Muscle of arm (tissue), 1 donor: ENCODE measurements at regions not wholly inside any gene's neighbourhood (a gene's known extent, or its start where the extent isn't known, plus 50 kb on each side); places are given as distances from the start of the nearest gene placed in this dataset.

Experiments
- DNase-seq: peaks from one replicate; pipeline ENCODE4 v3.0.0-alpha.2; 2013

GRCh38 chr11:70627219-70627618 lies 228.9 kb downstream of the CTTN start:
- DNase-seq, result no peak

GRCh38 chr11:70628176-70628854 lies 230.0 kb downstream of the CTTN start:
- DNase-seq, result no peak

- DNase-seq, result peak; percentile 44
These were observed 230.8 kb downstream of the CTTN start for GRCh38 chr11:70628855-70629844.

- DNase-seq, result no peak
These were observed 231.7 kb downstream of the CTTN start for GRCh38 chr11:70630068-70630467.

- no peak for DNase-seq
These were observed 232.7 kb downstream of the CTTN start for GRCh38 chr11:70630816-70631623.

- no peak for DNase-seq
These were observed 233.3 kb downstream of the CTTN start for GRCh38 chr11:70631624-70632047.

GRCh38 chr11:70633610-70634009 lies 235.3 kb downstream of the CTTN start:
- no peak for DNase-seq

GRCh38 chr11:70636659-70637058 lies 238.3 kb downstream of the CTTN start:
- no peak for DNase-seq

- no peak for DNase-seq
These were observed 239.0 kb downstream of the CTTN start for GRCh38 chr11:70637186-70637800.

- DNase-seq, result no peak
These were observed 239.7 kb downstream of the CTTN start for GRCh38 chr11:70637949-70638583.

GRCh38 chr11:70640408-70640807 lies 242.1 kb downstream of the CTTN start:
- DNase-seq, result no peak

- no peak for DNase-seq
These were observed 243.0 kb downstream of the CTTN start for GRCh38 chr11:70641369-70641768.

- DNase-seq, result no peak
These were observed 243.9 kb downstream of the CTTN start for GRCh38 chr11:70642266-70642665.

GRCh38 chr11:70643642-70644041 lies 245.3 kb downstream of the CTTN start:
- DNase-seq, result no peak

- DNase-seq, result no peak
These were observed 246.2 kb downstream of the CTTN start for GRCh38 chr11:70644343-70645060.

- DNase-seq, result no peak
These were observed 247.2 kb downstream of the CTTN start for GRCh38 chr11:70645537-70645936.

GRCh38 chr11:70646272-70647049 lies 248.1 kb downstream of the CTTN start:
- no peak for DNase-seq

- no peak for DNase-seq
These were observed 249.1 kb downstream of the CTTN start for GRCh38 chr11:70647188-70648166.
